ENCODE measurements at regions not wholly inside any gene's neighbourhood (a gene's known extent, or its start where the extent isn't known, plus 50 kb on each side); places are given as distances from the start of the nearest gene placed in this dataset.

GRCh38 chr13:44273216-44273615 is 100.4 kb upstream of the SERP2 start:
- H3K27ac ChIP-seq (ENCODE audit: control insufficient read depth, insufficient read depth): no peak overlapping the region
- intact Hi-C loops (cut with micrococcal nuclease; ENCODE audit: unreplicated experiment) (no loop called here), in situ Hi-C loops (cut with MboI) (no loop called here)
- CTCF ChIA-PET: no interaction called here
- no peak overlapping the region for H3K4me3 ChIP-seq
- RAD21 ChIA-PET (ENCODE audit: unreplicated experiment): no interaction called here
- H3K9ac ChIP-seq (ENCODE audit: control insufficient read depth, insufficient read depth, low read length): no peak overlapping the region
- DNase-seq (ENCODE audit: low read depth, low spot score) (no peak), FAIRE-seq (no peak), ATAC-seq (no peak)
- 96% methylated on average over 5 of the region's 5 CpGs for WGBS (ENCODE audit: insufficient coverage, insufficient replicate concordance, low lambda C conversion rate, missing lambda C conversion rate)
- peaks cover 4% of the 10 kb centered on the region; the same call in 1 of the 2 replicates for H3K4me1 ChIP-seq (ENCODE audit: control insufficient read depth, insufficient read depth, low read length)
- POLR2A ChIA-PET: no interaction called here
- TF ChIP-seq, protein P1, sequence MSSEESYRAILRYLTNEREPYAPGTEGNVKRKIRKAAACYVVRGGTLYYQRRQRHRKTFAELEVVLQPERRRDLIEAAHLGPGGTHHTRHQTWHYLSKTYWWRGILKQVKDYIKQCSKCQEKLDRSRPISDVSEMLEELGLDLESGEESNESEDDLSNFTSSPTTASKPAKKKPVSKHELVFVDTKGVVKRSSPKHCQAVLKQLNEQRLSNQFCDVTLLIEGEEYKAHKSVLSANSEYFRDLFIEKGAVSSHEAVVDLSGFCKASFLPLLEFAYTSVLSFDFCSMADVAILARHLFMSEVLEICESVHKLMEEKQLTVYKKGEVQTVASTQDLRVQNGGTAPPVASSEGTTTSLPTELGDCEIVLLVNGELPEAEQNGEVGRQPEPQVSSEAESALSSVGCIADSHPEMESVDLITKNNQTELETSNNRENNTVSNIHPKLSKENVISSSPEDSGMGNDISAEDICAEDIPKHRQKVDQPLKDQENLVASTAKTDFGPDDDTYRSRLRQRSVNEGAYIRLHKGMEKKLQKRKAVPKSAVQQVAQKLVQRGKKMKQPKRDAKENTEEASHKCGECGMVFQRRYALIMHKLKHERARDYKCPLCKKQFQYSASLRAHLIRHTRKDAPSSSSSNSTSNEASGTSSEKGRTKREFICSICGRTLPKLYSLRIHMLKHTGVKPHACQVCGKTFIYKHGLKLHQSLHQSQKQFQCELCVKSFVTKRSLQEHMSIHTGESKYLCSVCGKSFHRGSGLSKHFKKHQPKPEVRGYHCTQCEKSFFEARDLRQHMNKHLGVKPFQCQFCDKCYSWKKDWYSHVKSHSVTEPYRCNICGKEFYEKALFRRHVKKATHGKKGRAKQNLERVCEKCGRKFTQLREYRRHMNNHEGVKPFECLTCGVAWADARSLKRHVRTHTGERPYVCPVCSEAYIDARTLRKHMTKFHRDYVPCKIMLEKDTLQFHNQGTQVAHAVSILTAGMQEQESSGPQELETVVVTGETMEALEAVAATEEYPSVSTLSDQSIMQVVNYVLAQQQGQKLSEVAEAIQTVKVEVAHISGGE (CRISPR knock-in tag; IDR thresholded peaks at IDR 0.05): no peak
- no peak for TF ChIP-seq ZNF274 (IDR thresholded peaks at IDR 0.05; ENCODE audit: insufficient read depth, insufficient read length)
- TF ChIP-seq MEF2B (IDR thresholded peaks at IDR 0.05; ENCODE audit: partially characterized antibody, poor library complexity, severe bottlenecking): no peak
- TF ChIP-seq BCLAF1 (IDR thresholded peaks at IDR 0.05): no peak
- no peak for TF ChIP-seq SMAD1 (IDR thresholded peaks at IDR 0.05; ENCODE audit: low read depth, partially characterized antibody)
- no peak for TF ChIP-seq CHD1 (IDR thresholded peaks at IDR 0.05; ENCODE audit: low read depth, low read length)
- no peak for TF ChIP-seq IRF4 (IDR thresholded peaks at IDR 0.05; ENCODE audit: low read depth, low read length)
- TF ChIP-seq ZSCAN29 (IDR thresholded peaks at IDR 0.05): no peak
- no peak overlapping the region for H2AFZ ChIP-seq (ENCODE audit: control insufficient read depth, low read depth, low read length)
- no peaks in the 10 kb centered on the region for H3K79me2 ChIP-seq (ENCODE audit: control insufficient read depth, insufficient read depth, low read length)
- no TSS peak for BruUV-seq (replicated peaks)
- SMC1A ChIA-PET (ENCODE audit: uncharacterized antibody, unreplicated experiment): no interaction called here
- H3K9me3 ChIP-seq (replicated peaks; ENCODE audit: control insufficient read depth, insufficient read depth, low read length): no peaks in the 10 kb centered on the region
- H3K27me3 ChIP-seq (replicated peaks in 1 of 2; ENCODE audit: control insufficient read depth in 2 of 2, insufficient read depth in 2 of 2, low read length in 1 of 2): no peaks in the 10 kb centered on the region
- H4K20me1 ChIP-seq (ENCODE audit: control insufficient read depth, insufficient read depth): no peaks in the 10 kb centered on the region
- H3K36me3 ChIP-seq (ENCODE audit: control insufficient read depth in 2 of 2, insufficient read depth in 2 of 2, low read length in 1 of 2): no peaks in the 10 kb centered on the region
- no peak overlapping the region for H3K4me2 ChIP-seq (ENCODE audit: control insufficient read depth, insufficient read depth)

Data from GM12878 (cell line).